ENCODE measurements at regions not wholly inside any gene's neighbourhood (a gene's known extent, or its start where the extent isn't known, plus 50 kb on each side); places are given as distances from the start of the nearest gene placed in this dataset.

DNA sequence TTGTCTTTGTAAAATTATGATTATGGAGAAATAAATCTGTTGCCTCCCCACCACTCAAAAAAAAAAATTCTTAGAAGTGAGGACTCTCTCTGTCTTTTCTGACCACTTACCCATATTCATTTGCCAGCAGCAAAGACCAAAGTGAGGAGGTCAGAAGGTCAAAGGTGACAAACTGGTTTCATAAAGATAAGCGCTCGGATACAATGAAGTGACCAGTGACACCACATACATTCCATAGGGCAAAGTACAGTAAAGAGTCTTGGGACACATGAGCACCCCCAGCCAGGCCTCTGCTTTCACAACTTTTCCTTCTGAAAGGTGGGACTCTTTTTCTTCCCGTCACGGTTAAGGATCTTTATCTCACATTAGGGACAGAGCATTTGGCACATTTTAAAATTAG is 75.9 kb upstream of the TCF4 start:
- no peak for DNase-seq (ENCODE audit: low read depth in 2 of 2)

DNA sequence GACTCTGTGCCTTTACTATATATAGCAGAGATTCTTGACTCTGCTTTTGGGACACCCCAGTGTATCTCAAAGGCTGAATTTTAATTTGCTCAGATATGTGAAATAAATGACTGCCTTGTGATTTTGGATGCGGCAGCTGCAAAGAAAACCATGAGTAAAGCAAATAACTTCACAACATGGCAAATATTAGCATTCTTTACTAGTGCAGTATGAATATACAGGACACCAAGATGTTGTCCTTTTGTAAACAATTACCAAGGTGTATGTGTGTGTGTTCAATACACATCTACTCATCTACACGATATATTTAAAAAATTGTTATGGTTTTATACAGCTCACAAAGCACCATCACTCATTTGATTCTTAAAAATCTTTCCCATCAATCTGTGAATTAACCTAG is 70.6 kb upstream of the TCF4 start:
- DNase-seq (ENCODE audit: low read depth in 2 of 2): no peak

DNA sequence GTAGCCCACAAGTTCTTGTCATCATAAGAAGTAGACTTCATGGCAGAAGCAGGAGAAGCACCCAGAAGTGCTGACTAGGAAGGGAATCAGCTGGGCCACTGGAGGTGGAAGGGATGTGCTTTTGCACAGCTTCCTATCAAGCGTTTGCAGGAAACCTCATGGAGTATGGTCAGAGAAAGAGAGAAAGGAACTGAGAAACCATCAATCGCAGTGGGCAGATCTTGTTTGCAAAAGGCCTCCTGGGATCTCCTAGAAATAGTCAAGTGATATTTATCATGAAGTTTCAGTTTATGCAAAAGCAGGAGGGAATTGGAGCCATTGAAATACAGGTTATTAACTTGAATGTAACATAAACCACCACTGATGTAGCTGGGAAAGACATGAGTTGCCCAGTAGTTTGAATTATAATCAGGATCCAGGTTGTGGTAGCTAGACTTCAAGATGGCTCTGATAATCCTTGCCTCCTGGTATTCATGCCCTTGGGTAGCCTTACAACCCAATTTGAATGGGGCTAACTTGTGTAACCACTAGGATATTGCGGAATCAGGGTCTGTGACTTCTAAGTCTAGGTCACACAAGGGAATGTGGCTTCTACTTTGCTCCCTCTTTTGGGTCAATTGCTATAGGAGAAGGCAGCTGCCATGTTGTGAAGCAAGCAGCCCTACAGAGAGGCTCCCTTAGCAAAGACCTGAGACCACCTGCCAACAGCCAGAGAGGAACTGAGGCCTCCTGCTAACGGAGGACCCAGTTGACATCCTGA is 69.8 kb upstream of the TCF4 start:
- no peak for DNase-seq (ENCODE audit: low read depth in 2 of 2)

DNA sequence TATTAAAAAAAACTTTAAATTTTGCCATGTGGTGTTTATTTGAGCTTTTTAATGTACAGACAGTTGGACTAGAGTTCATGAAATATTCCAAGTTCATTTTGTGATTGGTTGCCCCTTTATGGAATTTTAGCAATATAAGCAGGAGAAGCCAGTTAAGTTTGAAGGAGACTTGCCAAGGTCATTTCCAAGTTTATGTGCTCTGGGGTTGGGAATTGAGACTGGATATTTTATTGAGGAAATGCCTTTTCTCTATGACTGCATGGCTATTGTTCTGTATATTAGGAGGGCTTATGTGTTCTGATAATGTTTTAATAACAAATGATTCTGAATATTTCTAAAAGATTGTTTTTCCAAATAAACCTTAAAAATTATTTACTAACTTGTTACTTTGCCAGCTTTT is 67.0 kb upstream of the TCF4 start:
- no peak for DNase-seq (ENCODE audit: low read depth in 2 of 2)

DNA sequence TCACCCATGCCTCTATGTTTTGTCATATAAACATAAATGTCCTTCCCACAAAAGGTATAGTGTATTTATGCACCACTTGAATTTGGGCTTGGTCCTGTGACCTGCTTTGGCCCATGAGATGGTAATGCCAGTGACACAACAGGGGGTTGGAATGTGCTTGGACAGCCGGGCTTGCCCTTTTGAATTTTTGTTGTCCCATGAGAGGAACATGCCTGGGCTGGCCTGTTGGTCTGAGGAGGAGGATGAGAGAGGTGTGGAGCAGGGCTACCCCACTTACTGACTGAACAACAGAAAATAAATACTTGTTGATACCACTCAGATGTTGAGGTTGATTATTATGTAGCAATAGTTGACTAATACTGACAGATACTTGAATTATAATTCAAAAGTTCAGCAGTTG is 63.2 kb upstream of the TCF4 start:
- no peak for DNase-seq (ENCODE audit: low read depth in 2 of 2)

DNA sequence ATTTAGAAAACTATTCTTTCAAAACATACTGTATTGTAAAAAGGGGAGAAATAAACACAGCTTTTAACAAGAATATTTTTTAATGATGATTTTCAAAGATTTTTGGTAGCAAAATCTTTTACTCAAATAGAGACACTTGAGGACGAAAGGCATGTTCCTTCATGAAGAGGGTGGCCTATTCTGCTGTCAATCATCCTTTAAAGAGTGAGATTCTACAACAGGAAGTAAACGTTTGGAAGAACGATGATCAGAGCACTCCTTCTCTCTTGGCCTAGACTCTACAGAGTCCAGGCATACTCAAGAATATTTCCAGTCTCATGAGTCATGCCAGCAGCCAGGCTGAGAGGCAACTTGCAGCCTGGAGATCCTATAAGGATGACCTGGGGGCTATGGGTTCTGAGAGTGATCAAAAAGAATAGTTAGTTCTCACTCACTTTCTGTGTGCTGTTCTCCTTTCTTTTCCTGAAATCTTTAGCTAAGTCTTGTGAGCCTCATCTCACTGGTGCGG is 62.4 kb upstream of the TCF4 start:
- DNase-seq (ENCODE audit: low read depth in 2 of 2): no peak

DNA sequence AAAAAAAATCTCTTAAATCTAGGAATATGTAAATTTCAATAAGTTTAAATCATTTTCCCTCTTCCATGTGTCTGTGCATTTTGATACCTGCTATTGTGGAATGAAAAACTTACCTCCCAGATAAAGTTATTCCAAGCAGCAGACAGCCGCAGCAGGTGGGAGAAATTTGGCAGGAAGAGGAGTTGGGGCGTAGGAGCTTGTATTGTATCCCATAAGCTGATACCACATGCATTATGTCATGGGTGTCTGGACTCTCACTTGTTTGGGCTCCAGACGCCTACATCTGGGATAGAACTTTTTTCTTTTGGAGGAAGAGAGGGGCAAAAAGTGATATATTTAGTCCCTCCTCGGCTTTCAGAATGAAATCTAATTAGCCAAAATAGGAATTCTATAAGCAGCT is 59.3 kb upstream of the TCF4 start:
- DNase-seq (ENCODE audit: low read depth in 2 of 2): no peak

DNA sequence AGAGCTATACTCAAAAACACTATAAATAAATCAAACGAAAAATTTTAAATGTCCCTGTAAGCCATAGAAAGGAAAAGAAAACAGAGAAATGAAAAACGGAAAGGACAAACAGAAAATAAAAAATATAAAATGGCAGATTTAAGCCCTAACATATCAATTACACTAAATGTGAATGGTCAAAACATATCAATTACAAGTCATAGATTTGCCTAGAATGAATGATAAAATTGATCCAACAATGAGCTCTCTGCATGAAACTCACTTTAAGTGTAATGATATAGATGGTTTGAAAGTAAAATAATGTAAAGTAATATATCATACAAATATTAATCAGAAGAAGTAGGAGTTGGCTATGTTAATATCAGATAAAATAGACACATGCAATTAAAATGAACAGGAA is 54.2 kb upstream of the TCF4 start:
- DNase-seq (ENCODE audit: low read depth in 2 of 2): no peak

DNA sequence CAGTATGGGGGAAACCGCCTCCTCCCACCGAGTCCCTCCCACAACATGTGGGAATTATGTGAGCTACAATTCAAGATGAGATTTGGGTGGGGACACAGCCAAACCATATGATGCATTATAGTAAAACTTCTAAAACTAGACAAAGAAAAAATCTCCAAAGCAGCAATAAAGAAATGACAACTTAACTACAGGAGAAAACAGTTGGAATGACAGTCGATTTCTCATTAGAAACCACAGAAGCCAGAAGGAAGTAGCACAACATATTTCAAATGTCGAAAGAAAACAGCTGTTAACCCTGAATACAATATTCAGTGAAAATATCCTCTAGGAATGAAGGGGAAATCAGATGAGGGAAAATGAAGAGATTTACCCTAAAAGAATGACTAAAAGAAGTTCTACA is 53.5 kb upstream of the TCF4 start:
- DNase-seq (ENCODE audit: low read depth in 2 of 2): peak; percentile 28 to 29

Data from fibroblast of skin of left quadriceps (primary cell).